Lung (tissue), 11 donors: ENCODE measurements at regions not wholly inside any gene's neighbourhood (a gene's known extent, or its start where the extent isn't known, plus 50 kb on each side); places are given as distances from the start of the nearest gene placed in this dataset.

ENCODE experiments used
- ATAC-seq: fragments of 200-7000 bp; cut with Tn5 transposase; one replicate; pipeline ENCODE4 v1.9.1; 2020; ENCODE audit warnings: moderate number of reproducible peaks; ENCODE audit not compliant: insufficient read depth, low FRiP score
- DNase-seq, 3 donors: peaks; one replicate each; pipeline ENCODE4 v3.0.0-alpha.2; 2013 to 2017
- H3K27ac ChIP-seq, 2 donors: one replicate each; pipeline ENCODE4 v1.5.1; 2013; ENCODE audit warnings: mild to moderate bottlenecking in 2 of 2, moderate library complexity in 2 of 2, control low read depth in 1 of 2, inconsistent platforms in 1 of 2, low read depth in 1 of 2, low read length in 1 of 2
- H3K27me3 ChIP-seq, 3 donors: one replicate each; pipeline ENCODE4 v1.5.1; 2013; ENCODE audit warnings: low read length in 2 of 3; ENCODE audit not compliant: control insufficient read depth in 3 of 3, insufficient read depth in 3 of 3
- H3K36me3 ChIP-seq, 4 donors: one replicate each; pipeline ENCODE4 v1.5.1; 2013; ENCODE audit warnings: low read length in 4 of 4, mild to moderate bottlenecking in 1 of 4, moderate library complexity in 1 of 4; ENCODE audit not compliant: control insufficient read depth in 4 of 4, insufficient read depth in 4 of 4
- H3K4me1 ChIP-seq, 5 donors: one replicate each; pipeline ENCODE4 v1.5.1; 2013; ENCODE audit warnings: low read length in 5 of 5, mild to moderate bottlenecking in 2 of 5, moderate library complexity in 1 of 5; ENCODE audit not compliant: control insufficient read depth in 5 of 5, insufficient read depth in 5 of 5
- H3K4me3 ChIP-seq: one replicate; pipeline ENCODE4 v1.5.1; 2013; ENCODE audit warnings: mild to moderate bottlenecking, control low read depth, moderate library complexity
- H3K9ac ChIP-seq, 2 donors: one replicate each; pipeline ENCODE4 v1.5.1; 2013; ENCODE audit warnings: low read length in 2 of 2, control low read depth in 1 of 2; ENCODE audit not compliant: insufficient read depth in 1 of 2
- H3K9me3 ChIP-seq, 4 donors: one replicate each; pipeline ENCODE4 v1.5.1; 2013; ENCODE audit warnings: low read length in 3 of 4, mild to moderate bottlenecking in 1 of 4, moderate library complexity in 1 of 4; ENCODE audit not compliant: control insufficient read depth in 4 of 4, insufficient read depth in 3 of 4
- WGBS, 2 donors: extraction: QIAGEN DNeasy Blood & Tissue Kit; methylation state at CpG; one replicate each; pipeline ENCODE4 v1.1.7; 2013; 5-methylcytosine and 5-hydroxymethylcytosine counted together
- TF ChIP-seq, protein P1 (sequence below): IDR thresholded peaks from 2 replicates; pipeline ENCODE4 v1.5.1; 2012; ENCODE audit warnings: mild to moderate bottlenecking; ENCODE audit errors: control extremely low read depth, extremely low read depth
- donor health status: control.
- donor health status: control.
- donor health status: Bipolar disorder and iron deficiency.
- donor health status: healthy.
- donor health status: DM: yes; HTN: yes; CAD: no.

- ATAC-seq (no peak), DNase-seq (peak in 1 of 3 donors; percentile 10)
- no peaks in the 10 kb centered on the region for H3K27me3 ChIP-seq
- H3K27ac ChIP-seq: no peak overlapping the region
- no peaks in the 10 kb centered on the region for H3K36me3 ChIP-seq
- H3K4me1 ChIP-seq: no peaks in the 10 kb centered on the region
- WGBS, 2 donors: 85 to 92% methylated on average over 10 of the region's 10 CpGs
- TF ChIP-seq, protein P1, sequence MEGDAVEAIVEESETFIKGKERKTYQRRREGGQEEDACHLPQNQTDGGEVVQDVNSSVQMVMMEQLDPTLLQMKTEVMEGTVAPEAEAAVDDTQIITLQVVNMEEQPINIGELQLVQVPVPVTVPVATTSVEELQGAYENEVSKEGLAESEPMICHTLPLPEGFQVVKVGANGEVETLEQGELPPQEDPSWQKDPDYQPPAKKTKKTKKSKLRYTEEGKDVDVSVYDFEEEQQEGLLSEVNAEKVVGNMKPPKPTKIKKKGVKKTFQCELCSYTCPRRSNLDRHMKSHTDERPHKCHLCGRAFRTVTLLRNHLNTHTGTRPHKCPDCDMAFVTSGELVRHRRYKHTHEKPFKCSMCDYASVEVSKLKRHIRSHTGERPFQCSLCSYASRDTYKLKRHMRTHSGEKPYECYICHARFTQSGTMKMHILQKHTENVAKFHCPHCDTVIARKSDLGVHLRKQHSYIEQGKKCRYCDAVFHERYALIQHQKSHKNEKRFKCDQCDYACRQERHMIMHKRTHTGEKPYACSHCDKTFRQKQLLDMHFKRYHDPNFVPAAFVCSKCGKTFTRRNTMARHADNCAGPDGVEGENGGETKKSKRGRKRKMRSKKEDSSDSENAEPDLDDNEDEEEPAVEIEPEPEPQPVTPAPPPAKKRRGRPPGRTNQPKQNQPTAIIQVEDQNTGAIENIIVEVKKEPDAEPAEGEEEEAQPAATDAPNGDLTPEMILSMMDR: no peak
- H3K9me3 ChIP-seq: no peaks in the 10 kb centered on the region
- H3K9ac ChIP-seq: no peak overlapping the region
- H3K4me3 ChIP-seq: no peak overlapping the region
Measured at GRCh38 chr10:71084061-71084817, 128.1 kb upstream of the UNC5B start.

DNA sequence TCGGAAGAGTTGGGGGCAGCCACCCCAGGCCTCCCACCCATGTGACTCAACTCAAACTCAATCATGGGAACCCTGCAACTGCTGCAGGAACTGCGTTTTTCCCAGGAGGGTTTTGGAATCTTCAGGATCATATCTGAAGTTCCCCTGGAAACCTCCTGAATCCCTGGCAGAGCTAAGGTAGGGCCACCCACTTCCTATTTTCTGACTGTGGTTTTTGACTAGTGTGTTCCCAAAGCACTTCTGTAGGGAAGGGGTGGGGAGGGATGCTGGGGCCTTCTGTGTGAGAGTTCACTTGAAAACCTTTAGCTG is 127.6 kb upstream of the UNC5B start:
- WGBS, 2 donors: 90 to 94% methylated on average over 2 of the region's 2 CpGs
- no peak for ATAC-seq
- H3K4me3 ChIP-seq: no peak overlapping the region
- H3K4me1 ChIP-seq: no peaks in the 10 kb centered on the region
- DNase-seq: no peak
- H3K27me3 ChIP-seq: no peaks in the 10 kb centered on the region
- H3K9ac ChIP-seq: no peak overlapping the region
- no peak overlapping the region for H3K27ac ChIP-seq
- H3K36me3 ChIP-seq: no peaks in the 10 kb centered on the region
- H3K9me3 ChIP-seq: no peaks in the 10 kb centered on the region
- TF ChIP-seq, protein P1: no peak

DNA sequence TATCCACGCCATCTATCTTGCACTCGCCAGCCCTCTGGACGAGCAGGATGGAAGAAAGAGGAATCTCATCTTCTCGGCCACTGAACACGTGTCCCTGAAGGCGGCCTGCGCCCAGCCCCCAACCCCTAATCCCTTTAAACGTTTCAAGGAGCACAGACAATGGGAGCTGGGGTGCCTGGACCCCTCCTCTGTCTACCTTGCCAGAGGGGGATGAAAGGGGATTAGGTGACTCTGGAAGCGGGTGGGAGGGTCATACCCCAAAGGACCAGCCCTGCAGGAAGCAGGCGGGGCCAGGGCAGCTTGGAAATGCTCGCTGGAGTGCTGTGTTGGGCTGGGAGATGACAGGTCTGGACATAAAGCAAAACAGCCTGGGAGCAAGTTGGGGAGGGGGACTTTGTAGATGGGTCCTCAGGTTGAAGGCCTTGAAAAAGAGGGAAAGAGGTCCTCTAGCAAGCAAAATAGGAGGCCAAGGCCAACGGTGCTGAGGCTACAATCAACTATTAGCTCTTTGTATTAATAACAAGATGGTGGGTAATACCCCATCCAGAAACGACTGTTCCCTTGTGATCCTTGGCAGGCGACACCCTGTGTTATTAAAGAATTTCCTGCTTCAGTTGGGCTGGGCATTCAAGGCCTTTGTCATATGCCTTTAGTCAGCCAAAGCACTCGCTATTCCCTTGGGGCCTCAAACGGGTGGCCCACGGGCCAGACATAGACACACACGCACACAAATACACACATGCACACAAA is 126.5 kb upstream of the UNC5B start:
- Histone ChIP-seq H3K9me3 (no peaks in the 10 kb centered on the region), H3K36me3 (no peaks in the 10 kb centered on the region), H3K27ac (no peak overlapping the region), H3K9ac (no peak overlapping the region), H3K27me3 (no peaks in the 10 kb centered on the region), H3K4me1 (no peaks in the 10 kb centered on the region), H3K4me3 (no peak overlapping the region)
- TF ChIP-seq, protein P1: no peak
- ATAC-seq: no peak
- WGBS, 2 donors: 71 to 81% methylated on average over 18 of the region's 18 CpGs
- DNase-seq: peak in 1 of 3 donors; percentile 8
